Stimulated activated CD4-positive, alpha-beta T cell treated with anti-CD3 and anti-CD28 coated beads, Interleukin-12 subunit alpha, Interleukin-12 subunit beta, amount 100 ng/mL, for 48 hours (primary cell): ENCODE measurements at regions not wholly inside any gene's neighbourhood (a gene's known extent, or its start where the extent isn't known, plus 50 kb on each side); places are given as distances from the start of the nearest gene placed in this dataset.
"Not testable (repeated sequence)": the region's sequence is repeated elsewhere in the genome, so short reads cannot be mapped to it uniquely, and the experiment has no call there.

Experiments used
- DNase-seq, 3 donors: peaks; one replicate each; pipeline ENCODE4 v3.0.0-alpha.2; 2020; ENCODE audit warnings: low read depth in 2 of 3, low spot score in 1 of 3

DNA sequence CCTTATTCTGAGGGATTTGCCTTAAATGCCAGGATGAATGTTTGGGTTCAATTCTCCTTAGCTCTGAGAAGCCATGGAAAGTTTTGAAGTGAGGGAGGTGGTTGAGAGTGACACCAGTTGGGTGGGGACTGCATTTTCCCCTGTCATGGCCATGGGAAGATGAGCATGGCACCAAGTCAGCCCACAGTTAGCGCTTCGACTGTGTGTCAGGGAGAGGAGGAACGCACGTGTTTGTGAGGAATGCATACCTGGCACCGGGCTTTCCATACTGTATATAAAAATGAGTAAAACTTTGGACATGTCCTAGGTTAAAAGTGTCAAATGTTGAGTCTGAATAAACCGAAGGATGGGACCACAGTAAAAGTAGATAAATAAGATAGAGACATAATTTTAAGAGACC lies 187.5 kb upstream of the KL start:
- no peak for DNase-seq

DNA sequence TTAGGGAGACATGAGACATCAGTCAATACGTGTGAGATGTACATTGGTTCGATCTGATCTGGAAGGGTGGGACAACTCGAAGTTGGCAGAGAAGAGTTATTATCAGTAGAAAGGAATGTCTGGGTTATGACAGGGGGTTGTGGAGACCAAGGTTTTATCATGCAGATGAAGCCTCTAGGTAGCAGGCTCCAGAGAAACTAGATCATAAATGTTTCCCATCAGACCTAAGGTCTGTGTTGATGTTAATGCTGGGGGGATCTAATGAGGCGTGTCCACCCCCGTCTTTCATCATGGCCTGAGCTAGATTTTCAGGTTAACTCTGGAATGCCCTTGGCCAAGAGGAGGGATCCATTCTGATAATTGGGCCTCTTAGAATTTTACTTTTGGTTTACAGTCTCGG lies 187.0 kb upstream of the KL start:
- DNase-seq: no peak

DNA sequence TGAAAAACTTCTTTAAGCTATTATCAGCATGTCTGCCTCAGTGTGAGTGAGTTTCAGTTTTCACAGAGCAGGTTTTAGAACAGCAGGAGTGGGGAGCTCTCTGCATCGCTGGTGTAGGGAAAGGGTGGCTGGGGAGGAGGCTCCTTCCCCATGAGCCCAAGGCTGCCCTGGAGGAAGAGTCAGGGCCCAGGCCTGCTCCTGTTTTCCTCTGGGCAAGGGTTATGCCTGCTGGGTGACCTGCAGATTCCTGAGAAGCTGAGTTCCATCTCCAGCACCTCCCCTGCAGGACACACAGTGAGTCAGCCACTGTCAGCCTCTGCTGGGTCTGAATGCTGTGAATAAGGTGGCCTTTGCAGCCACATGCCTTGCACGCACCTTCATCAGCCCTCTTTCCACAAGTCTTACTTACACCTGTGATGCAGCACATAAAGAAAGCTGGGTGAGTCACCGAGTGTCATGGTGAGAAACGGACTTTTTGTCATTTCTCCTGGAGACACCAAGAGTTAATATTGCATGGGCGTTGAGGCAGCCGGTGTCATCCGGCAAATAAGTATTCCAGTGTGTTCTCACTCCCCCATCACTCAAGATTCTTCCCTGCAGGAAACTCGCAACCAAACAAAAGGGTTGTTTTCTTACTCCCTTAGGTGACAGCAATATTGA lies 186.4 kb upstream of the KL start:
- no peak for DNase-seq

DNA sequence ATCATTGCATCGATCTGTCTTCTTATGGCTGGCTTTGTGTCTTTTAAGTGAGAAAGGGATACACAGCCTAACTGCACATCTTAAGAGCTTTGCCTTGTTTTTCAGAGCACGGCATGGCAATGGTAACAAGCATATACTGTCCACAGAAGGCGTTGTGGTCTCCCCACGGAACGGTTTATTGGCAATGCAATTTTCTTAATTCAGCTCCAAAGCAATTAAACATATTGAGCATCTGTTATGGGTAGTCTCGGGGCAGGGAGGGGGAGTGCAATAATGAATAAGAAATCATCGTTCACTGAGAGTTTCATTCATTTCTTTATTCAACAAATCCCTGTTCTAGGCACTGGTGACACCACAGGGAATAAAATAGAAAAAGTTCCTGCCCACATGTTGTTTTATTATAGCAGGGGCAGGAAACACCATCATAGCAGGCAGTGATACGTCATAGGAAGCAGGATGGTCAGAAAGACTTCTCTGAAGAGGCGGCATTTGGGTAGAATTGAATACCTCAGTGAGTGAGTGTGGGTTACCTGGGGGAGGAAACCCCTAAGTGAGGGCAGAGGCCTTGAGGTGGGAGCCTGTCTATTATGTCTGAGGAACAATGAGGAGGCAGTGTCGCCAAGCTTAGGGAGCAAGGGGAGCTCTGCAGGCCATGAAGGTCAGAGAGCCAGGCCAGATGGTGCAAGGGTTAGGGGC lies 185.7 kb upstream of the KL start:
- DNase-seq: no peak

DNA sequence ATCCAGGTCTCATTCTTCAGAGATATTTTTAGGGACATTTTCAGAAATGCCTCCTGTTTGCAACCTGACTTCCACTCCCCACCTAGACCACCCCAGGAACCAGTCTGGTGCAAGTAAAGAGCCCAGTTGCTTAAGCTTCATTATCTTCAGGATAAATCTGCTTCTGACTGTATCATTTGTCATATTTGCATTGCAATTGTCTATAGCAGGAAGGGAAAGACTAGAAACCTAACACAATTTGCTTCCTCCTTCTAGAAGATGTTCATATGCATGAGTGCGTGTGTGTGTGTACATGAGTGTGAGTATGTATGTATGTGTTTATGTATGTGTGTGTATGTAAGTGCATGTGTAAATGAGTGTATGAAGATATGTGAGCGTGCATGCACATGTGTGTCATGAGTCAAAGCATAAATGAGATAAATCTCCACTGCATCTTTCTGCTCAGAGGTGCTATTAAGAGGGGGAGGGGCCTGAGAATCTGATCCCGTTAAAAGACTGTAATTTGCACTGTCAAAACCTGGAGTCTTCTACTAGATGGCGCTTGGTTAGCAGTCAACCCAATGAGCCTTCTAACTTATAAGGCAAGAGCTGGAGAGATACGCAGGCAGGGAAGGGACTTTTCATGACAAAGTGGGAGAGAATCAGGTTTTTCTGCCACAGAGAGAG lies 178.8 kb upstream of the KL start:
- DNase-seq: no peak

DNA sequence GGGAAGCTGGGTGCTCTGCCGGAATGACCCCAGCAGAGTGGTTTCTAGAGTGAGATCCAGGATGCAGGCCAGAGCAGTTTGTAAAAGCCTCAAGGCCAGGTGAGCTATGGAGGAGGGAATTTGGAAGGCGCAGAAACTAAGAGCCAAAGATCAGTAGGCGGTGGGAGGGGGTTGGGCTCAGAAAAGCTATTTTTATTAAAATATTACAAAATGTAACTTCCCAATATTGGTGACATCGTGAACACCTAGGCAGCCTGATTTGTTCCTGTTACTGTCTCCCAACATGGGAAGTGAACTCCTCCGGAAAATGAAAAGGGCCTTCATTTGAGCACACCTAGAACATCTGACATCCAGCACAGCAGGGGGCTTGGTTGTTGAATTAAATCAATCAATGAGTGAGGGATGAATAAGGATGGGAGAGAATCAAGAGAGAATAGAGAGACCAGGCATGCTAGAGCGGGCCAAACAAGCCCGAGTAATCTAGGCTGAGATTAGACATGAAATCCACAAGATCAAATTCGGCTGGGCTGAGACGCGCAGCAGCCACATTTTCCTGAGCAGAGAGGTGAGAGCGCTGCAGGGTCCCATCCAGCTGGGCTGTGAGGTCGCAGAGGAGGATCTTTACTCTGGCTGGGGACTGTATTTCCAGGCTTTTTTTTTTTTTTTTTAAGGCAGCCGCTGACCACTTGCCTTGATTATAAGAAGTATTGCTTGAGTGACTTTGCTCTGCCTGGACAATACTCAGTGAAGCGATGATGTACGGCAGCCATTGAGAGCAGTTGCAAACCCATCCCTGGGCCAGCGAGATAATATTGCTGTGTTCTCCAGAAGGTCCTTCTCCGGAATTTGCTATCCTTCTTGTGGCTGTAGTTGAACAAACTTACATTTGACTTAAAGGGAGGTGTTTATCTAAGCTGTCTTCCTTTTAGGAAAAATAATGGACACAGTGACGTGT lies 178.0 kb upstream of the KL start:
- DNase-seq: no peak

DNA sequence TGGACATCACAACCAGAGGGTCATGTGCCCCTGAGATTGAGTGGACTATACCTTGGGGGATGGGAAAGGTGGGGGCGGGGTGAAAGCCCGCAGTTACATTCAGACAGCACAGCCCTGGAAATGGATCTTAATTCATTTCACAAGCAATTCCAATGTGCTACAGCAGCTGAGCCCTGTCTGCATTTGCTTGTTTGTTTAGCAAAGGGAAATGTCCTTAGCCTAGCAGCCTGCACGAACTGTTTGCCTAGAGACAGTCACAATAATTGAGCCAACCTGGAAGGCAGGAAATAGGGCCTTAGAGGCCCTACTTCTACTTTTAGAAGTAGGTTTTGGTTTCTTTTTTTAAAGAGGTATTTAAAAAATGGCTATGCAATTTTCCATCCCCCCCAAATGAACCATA lies 177.3 kb upstream of the KL start:
- DNase-seq: no peak

DNA sequence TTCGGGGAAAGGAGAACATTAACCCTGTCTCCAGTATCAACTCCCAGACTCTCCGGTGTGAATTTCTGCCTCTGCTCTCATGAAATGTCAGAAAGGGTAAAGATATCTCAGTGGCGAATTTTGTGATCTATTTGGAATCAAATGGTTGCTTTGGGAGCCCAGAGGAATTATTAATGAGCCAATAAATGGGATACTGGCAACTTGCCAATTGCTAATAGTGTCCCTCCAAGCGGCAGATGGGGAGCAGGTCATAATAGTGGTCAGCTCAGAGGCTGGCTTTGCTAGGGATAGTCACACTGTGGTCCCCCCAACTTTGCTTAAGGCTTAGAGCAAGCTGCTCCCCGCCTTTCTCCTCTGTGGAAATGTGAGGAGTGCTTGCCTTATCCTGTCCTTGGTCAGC lies 176.1 kb upstream of the KL start:
- no peak for DNase-seq

DNA sequence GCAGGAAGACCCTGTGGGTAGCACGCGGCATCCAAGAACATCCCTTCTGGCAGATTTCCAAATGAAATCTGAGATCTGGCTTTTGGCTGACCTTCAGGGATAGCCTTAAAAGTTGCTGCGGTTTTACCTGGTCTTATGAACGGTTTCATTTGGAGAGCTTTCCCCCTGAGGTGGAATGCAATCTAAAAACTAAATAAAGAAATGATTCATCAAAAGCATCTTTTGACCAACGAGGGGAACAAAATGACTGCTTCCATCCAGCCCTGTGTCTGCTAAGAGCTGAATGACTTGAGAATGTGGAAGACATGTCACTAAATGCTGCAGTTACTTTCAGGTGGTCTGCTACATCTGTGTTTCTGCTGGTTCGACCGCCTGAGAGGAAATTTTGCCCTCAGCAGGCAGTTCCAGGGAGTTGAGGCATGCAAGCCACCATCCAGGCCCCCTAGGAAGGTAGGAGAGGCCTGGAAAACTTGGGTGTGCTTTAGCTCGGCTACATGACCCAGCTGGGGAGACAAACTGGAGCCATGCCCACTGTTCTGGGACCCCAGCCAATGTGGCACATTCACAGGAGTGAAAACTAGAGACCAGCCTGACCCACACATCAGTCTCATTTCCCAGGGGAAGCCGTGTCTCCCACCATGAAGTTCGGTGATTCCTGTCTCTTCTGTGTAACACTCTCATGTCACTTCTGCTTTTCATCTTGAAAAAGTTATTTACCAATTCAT lies 175.1 kb upstream of the KL start:
- no peak for DNase-seq

DNA sequence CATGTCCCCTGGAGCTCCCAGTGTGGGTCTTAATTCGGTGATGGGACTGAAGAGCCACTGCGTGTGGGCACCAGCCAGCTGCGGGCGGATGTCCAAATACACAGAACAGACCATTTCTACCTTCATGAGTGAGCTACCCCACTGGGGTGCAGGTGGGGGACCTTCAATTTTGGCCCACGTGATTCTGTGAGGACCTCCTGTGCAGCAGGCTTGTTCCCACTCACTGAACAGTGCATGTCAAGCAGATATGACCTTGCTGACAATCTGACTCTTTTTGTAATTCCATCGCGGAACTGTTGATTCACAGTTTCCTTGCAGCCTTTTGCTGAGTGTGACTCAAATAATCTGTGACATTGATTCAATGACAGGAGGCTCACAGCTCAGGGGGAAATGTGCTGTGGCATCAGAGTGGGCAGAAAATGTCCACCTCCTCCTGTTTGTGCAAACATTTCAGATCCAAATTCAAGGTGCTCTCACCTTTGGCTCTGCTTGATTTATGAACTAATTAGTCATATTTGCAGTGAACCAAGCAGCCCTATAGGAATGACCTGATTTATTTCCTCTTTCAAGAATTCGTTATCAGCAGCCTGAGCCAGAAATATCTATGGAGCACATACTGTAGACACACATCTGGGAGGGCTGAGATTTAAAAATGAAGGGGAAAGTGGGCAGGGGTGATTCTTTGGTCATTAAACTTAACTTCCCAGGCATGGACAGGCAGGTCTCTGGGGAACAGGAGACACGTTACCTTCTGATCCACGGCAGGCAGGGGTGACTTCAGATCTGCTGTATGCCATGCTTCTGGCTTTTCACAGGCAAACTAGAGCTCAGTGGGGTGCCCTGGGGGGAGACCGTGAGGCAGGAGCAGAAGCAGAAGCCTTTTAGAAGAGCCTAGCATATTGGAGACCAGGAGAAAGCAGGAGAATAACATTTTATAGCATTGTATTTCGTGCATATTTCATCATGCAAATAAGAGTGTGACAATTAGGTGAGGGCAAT lies 170.0 kb upstream of the KL start:
- peak in 2 of 3 donors; percentile 6 to 13 for DNase-seq

DNA sequence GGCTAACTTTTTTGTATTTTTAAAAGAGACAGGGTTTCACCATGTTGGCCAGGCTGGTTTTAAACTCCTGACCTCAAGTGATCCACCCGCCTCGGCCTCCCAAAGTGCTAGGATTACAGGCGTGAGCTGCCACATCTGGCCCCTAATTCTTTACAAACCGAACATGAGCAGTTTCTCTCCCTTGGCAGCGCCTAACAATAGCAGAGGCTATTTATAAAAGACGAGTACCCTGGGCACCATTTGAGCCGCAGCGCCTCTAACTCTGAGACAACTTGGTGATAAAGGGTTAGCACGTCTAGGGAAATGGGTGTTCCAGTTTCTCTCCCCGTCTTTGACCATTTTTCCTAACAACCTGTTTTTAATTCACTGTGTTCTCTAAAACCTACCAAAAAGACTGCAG lies 168.2 kb upstream of the KL start:
- DNase-seq: not testable (repeated sequence)

DNA sequence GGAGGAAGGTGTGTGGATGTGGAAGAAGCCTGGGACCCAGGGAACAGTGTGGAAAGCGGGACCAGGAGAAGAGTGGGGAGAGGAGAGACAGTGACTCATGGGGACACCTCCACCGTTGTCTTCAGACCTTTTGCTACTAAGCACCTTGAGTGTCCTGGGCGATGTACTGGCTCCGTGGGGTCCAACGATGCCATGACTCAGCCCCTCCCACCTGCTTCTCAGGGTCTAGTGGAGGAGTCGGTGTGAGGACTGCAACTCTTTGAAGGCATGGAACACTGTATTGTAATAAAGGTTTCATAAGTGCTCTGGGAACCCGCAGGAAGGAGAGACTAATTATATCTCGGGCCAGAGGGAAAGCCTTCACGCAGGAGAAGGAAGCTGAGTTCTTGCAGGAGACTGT lies 166.9 kb upstream of the KL start:
- no peak for DNase-seq

DNA sequence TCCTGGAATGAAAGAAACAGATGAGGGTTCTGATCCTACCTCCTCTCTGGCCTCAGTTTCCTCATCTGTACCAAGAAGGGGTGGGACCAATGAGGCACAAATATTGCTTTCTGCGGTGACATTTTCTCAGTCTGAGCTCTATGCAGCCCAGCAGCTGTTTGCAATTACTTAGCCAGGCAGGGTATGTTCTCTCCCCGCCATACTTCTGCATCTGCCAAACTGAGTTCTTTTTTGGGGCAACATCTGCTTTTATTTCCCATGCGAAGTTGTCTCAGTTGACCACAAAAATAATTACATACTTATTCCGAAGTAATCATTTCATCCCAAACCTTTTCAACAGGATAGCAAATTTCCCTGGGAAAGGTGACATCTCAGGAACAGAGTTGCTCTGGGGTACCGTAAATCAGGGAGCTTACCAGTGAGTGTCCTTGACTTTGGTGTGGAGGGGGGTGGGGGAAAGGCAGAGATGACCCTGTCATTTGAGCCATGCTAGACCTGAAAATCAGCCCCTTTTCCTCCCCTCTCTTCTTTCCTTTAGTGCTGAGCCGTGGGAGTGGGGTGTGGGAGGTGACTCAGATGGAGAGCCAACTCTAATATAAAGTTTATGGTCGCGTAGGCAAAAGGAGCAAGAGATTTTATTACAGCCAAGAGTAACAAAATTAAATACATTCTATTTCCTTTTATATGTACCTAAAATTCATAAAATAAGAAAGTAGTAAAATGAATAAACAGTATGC lies 165.7 kb upstream of the KL start:
- no peak for DNase-seq

DNA sequence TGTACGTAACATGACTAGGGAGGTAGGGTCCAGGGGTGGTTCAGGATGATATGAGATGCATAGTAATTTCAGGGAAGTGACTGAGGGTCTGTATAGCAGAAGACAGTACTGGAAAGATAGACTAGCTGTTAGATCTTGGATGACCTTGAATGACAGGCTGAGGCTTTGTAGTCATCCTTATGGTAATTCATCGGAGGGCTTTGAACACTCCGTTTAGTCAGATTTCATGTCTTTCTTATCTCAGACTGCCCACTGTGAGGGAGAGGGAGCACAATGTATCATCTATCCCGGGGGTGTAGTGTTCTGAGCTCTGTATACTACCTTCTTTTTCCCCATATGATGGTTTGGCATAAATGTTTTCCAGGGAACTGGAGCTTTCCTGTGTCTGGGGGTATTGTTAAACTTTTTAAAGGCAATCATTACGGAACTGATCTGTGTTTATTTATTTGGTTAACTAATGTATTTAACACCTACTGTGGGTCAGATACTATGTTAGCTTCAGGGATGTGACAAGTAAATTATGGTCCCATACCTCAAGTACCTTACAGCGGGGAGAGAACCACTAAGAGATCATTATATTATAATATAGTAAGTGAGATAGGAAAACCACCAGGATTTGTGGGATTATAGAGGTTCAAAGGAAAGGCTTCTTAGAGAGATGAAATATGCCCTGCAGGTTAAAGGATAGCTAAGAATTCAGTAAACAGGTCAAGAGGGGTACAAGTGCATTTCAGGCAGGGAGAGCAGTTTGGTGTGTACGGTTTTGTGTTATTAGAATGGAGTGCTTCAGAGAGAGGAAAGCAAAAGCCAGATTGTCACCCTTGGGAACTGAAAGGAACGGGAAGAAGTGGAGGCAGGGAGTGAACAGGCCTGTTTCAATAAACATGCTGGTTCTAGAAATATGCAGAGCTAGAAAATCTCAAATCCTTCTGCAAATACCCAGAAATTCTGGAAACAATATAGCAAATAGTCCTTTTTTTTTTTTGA lies 164.8 kb upstream of the KL start:
- no peak for DNase-seq

DNA sequence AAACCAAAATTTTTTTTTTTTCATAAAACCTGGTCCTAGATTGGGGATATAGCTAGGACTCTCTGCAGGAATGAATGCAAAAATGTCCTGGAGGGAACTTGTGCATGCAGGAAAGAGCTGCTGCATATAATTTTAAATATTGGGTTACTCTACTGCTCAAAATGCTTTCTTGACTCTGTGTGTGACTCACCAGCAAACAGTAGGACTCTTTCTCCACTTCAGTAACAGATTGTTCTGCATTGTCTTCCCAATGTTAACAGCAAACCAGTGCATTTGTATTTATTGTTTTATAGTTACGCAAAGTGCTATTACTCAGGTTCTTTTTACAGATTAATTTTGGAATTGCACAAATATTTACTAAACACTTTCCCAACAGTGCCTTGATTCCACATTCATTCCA lies 163.7 kb upstream of the KL start:
- DNase-seq: no peak

DNA sequence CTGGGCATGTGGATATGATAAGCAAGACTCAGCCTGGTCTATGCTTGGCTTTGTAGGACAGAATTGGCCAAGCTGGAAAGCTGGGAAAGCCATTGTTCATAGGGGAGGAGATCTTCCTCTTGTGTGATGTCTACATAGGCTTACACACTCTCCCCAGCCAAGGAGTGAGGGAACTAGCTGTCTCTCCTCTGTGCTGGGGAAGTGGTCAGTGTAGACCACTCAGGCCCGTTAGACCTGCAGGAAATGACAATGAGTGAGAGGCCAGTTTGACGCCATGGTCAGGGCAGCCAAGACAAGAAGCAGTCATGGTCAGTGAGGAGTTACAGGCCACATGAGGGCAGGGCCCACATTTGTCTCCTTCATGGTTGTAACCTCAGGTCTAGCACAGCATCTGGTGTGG lies 159.1 kb upstream of the KL start:
- no peak for DNase-seq

DNA sequence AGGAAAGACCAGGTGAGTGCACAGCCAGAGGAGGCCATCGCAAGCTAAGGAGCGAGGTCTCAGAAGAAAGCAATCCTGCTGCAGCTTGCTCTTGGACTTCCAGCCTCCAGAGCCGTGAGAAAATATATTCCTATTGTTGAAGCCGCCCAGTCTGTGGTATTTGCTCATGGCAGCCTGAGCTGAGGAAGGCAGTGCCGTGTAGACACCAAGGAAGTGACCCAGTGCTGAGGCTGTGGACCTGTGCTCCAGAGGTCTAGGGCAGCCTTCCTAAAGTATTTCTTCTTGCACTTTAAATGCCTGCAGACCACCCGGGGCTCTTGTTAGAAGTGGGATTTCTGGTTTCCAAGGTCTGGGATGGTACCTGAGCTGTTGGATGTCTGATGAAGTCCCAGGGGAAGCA lies 158.5 kb upstream of the KL start:
- DNase-seq: no peak
